NCI-H446 (cell line): ENCODE measurements at regions not wholly inside any gene's neighbourhood (a gene's known extent, or its start where the extent isn't known, plus 50 kb on each side); places are given as distances from the start of the nearest gene placed in this dataset.
A peak's percentile ranks its signal among the peaks of the same experiment; 100 is the strongest.
"Not testable (repeated sequence)": the region's sequence is repeated elsewhere in the genome, so short reads cannot be mapped to it uniquely, and the experiment has no call there.

ENCODE experiments used
- DNase-seq, 2 experiments: peaks; one replicate each; lab custom pipeline; 2025; lab: John Stamatoyannopoulos, UW

GRCh38 chr1:172754609-172755008, 95.7 kb downstream of the FASLG start:
- DNase-seq, result no peak

DNA sequence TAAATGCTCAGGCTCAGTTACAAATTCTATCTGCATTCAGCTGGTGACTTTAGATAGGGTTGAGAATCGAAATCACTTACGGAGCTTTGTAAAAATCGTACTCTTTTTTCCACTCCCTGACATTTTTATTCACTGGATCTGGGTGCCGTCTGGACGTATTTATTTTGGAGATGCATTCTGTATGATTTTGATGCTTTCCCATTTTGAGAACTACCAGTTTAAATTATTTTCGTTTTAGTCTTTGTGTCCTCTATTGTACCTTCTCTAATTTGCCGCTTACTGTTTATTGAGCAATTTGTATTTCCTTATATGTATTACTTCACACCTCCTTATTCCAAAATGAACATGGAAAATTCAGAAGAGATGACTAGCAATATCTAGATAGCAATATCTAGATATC, 96.2 kb downstream of the FASLG start:
- DNase-seq, result no peak

DNA sequence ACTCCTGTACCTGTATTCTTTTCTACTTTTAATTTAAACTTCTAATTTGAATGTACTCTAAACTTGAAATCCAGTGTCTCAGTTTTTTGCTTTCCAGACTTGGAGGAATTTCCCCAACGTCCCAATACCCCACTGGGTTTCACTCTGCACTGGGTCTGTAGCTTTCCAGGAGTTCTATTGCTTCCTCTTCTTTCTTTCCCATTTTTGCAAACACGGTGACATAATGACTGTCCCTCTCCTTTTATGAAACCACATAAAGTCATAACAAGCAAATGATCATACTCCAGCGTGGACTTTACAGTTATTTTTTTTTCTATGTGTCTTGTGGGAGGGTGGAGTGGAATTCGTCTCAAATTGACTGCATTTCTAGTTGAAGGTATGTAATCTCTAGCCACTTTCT, 97.1 kb downstream of the FASLG start:
- DNase-seq, result no peak

GRCh38 chr1:172758259-172758658, 99.4 kb downstream of the FASLG start:
- DNase-seq, result no peak

DNA sequence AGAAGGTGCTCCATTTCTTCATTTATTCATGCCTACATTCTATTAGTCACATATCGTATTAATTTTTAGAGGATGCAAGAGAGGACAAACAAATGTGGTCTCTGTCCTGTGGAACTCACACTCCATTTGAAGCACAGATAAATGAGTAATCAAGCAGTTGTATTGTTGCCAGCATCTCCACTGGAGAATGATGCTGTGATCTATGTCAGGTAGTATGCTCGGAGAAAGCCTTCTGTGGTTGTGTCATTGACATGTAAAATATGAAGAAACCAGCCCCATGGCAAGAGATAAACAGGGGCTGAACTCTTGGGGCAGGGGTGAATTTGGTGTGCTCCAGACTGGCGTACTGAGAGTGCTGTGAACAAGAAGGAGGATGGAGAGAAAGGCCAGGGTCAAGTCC, 101.2 kb downstream of the FASLG start:
- DNase-seq, result no peak

- no peak for DNase-seq
Observed at GRCh38 chr1:172761581-172762486, 102.9 kb downstream of the FASLG start.

DNA sequence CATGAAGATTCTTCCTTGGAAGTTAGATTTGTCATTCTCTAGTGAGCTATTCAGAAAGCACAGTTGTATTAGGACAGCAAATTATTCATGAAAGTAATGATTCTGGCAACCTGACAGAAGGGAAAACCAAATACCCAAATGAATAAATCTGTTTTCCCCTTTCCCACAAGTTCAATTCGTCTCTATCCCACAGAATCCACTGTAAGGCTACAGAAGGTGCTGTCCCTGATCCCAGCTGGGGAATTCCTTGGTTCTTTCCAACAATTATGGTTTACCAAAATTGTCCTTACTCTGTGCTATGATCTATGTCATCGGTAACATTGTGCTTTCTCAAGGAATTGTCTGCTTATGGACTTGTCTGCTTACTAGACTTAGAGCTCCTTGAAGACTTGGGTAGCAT, 104.2 kb downstream of the FASLG start:
- no peak for DNase-seq

GRCh38 chr1:172764378-172764777, 105.5 kb downstream of the FASLG start:
- DNase-seq, result no peak

GRCh38 chr1:172766462-172766861, 107.6 kb downstream of the FASLG start:
- peak in 1 of 2 experiments; percentile 5 for DNase-seq

GRCh38 chr1:172770071-172770470, 111.2 kb downstream of the FASLG start:
- no peak for DNase-seq

GRCh38 chr1:172774561-172774960, 115.7 kb downstream of the FASLG start:
- DNase-seq, result no peak

GRCh38 chr1:172775606-172776005, 116.7 kb downstream of the FASLG start:
- no peak for DNase-seq

GRCh38 chr1:172776071-172776470, 117.2 kb downstream of the FASLG start:
- no peak for DNase-seq

GRCh38 chr1:172777767-172778166, 118.9 kb downstream of the FASLG start:
- no peak for DNase-seq

GRCh38 chr1:172778456-172779455, 119.9 kb downstream of the FASLG start:
- no peak for DNase-seq

DNA sequence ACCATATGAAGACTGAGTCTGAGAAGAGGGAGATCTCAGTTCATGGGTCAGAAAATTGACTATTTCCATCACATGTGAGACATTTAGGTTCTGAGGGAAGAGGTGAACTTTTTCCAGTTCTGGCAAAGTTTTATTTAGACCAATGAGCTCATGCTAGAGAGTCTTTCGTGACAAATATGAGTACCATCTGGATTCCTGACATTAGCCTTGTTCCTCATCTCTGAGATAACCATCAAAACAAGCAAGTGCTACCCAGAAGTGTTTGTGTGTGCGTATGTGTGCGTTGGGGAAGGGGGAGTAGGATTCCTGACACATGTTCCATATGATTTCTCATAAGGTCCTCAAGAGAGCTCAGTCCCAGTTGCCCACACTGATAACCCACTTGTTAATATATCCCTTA, 120.6 kb downstream of the FASLG start:
- no peak for DNase-seq

GRCh38 chr1:172781513-172782140, 122.7 kb downstream of the FASLG start:
- no peak for DNase-seq

- no peak for DNase-seq
Observed at GRCh38 chr1:172789840-172790239, 130.9 kb downstream of the FASLG start.

- DNase-seq, result no peak
Observed at GRCh38 chr1:172790245-172790644, 131.3 kb downstream of the FASLG start.

- DNase-seq, result no peak
Observed at GRCh38 chr1:172793823-172794222, 134.9 kb downstream of the FASLG start.

DNA sequence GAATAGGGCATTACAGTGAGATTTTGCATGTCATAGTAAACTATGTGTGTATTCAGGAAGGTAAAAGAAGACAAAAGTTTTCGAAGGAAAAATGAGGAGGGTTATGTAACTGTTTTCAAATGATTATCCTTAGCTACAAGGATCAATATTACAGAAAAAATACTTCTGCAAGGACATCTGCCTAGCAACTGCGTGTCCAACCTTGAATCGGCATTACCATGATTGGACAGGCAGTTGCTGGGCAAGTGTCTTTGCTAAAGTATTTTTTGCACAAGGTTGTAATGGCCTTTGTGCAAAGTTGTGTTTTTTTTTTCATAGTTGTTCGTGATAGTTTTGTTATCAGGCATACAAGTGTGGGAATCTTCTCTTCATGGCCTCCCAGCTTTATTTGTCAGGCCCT, 136.8 kb downstream of the FASLG start:
- no peak for DNase-seq

- not testable (repeated sequence) for DNase-seq
Observed at GRCh38 chr1:172799804-172800203, 140.9 kb downstream of the FASLG start.
